Right ventricle myocardium inferior (tissue), 1 donor: ENCODE measurements at regions not wholly inside any gene's neighbourhood (a gene's known extent, or its start where the extent isn't known, plus 50 kb on each side); places are given as distances from the start of the nearest gene placed in this dataset.
"Not testable (repeated sequence)": the region's sequence is repeated elsewhere in the genome, so short reads cannot be mapped to it uniquely, and the experiment has no call there.

Experiments
- ATAC-seq: fragments of 200-7000 bp; cut with Tn5 transposase; one replicate; pipeline ENCODE4 v1.9.1; 2020; ENCODE audit warnings: mild to moderate bottlenecking, moderate library complexity
- DNase-seq: peaks from one replicate; pipeline ENCODE4 v3.0.0; 2021; ENCODE audit errors: missing footprints
- intact Hi-C: fragments of 100-400 bp; cut with DNase I; formaldehyde crosslinking; loops from one replicate; pipeline ENCODE4 v1.11.0; 2022
- donor health status: DM: no; HTN: yes; CAD: no; lungs with severe emphysema.

DNA sequence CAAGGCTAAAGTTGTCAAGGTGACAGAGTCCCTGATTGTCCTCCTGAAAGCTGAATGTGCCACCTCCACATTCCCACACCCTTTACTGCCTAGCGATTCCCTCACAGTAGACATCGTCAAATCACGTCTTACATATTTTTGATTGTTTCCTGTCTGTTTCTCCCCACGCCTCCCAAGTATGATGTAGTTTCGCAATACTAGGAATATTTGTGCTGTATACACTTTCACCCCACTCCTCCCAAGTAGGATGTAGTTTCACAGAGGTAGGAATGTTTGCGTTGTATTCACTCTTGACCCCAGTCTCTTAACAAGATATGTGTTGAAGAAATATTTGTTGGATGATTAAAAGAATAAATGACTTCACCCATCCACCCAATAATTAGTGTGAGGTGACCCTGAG lies 524.1 kb downstream of the PRIM2 start:
- DNase-seq, ATAC-seq, intact Hi-C loops: not testable (repeated sequence)

- intact Hi-C loops, ATAC-seq, DNase-seq: not testable (repeated sequence)
Measured at GRCh38 chr6:57853745-57854407, 536.4 kb downstream of the PRIM2 start.

DNA sequence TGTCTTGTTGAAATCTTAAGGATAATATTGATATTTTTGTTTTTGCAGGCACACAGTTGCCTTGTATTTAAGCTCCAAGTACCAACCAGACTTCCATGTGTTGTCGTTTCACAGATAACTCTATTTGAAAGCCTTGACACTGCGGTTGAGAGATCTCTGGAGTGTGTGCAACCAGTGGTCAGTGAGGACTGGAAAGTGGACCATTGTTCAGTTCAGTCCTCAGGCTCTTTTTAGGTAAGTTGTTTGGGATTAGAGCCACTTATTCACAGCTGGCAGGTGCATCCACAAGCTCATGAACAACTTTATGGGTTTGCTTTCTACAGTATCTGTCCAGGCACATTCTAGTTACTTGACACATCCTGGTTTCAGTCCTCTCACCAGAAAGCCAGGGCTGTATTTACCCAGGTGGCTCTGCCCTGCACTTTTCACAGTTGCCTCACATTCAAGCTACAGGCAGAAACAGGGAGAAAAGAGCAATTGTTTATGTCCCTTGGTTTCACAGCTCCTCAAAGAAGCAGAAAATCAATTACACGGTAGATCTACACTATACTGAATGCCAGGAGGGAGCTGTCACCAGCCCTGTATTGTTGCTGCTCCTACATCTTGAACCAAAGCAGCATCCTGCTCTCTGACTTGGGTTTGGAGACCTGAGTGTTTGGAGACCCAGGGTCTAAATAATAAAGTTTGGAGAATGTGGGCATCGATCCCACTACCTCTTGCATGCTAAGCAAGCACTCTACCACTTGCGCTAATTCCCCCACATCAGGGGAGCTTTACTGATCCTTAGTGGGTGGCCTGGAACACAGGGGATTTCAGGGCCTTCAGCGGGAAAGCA lies 543.3 kb downstream of the PRIM2 start:
- ATAC-seq, DNase-seq, intact Hi-C loops: not testable (repeated sequence)

- ATAC-seq, intact Hi-C loops, DNase-seq: not testable (repeated sequence)
Measured at GRCh38 chr6:57870083-57870482, 552.7 kb downstream of the PRIM2 start.

DNA sequence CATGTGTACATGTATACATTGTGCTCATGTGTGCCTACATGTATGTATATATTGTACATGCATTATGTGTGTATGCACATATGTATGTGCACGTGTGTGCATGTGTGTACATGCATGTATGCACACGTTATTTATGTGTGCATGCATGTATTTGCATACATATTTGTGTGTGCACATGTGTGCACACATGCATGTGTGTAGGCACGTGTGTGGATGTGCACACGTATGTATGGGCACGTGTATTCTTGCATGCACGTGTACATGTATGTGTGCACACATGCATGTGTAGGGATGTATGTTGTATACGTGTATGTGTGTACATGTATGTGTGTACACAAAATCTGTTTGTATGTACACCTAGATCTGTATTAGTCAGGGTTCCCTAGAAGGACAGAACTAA lies 556.0 kb downstream of the PRIM2 start:
- DNase-seq, ATAC-seq, intact Hi-C loops: not testable (repeated sequence)

DNA sequence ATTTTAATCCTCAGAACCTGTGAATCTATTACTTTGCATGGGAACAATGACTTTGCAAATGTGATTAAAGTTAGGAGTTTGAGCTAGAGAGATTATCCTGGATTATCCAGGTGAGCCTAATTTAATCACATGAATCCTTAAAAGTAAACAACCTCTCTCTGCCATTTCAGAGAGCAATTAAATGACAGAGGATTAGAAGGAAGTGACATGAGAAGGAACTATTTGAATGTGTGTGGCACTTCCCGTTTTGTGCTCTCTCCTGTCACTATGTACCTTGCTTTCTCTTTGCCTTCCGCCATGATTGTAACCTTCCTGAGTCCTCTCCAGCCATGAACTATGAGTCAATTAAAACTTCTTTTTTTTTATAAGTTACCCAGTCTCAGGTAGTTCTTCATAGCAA lies 559.2 kb downstream of the PRIM2 start:
- intact Hi-C loops, ATAC-seq, DNase-seq: not testable (repeated sequence)

GRCh38 chr6:57877729-57878128 lies 560.3 kb downstream of the PRIM2 start:
- DNase-seq, ATAC-seq, intact Hi-C loops: not testable (repeated sequence)

- intact Hi-C loops, ATAC-seq: not testable (repeated sequence)
Measured at GRCh38 chr6:57878792-57879191, 561.4 kb downstream of the PRIM2 start.

GRCh38 chr6:57898850-57899249 lies 581.4 kb downstream of the PRIM2 start:
- intact Hi-C loops, ATAC-seq, DNase-seq: not testable (repeated sequence)

More at GRCh38 chr6:57878792-57879191, 561.4 kb downstream of the PRIM2 start:
- DNase-seq: not testable (repeated sequence)

DNA sequence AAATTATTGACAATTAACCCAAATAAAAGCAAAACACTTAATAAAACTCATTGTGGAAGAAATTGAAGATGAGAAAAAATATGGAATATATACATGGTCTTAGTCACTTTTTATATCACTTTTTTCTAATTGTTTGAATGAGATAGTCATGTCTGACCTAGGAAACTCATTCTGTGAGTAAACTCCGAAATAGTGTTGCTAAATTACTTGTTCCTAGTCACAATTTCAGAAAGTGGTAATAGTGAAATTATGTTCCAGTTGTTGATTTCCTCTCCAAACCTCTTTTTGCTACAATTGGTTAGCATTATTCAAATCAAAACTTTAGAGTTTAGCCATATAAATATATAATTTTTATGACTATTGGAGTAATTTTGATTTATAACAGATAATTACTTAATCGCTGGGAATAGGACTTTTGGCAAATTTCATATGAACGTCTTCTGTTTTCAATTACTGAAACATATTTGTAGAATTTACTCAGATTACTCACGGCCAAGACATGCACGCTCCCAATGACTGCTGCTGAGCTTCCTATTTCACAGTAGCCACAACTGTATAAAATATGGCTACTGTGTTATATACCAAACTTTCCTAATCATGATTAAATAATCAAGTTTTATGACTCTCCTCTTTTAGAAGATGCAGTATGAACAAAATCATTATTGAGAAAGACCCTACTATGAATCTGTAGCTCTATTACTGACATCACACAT lies 583.4 kb downstream of the PRIM2 start:
- intact Hi-C loops, DNase-seq, ATAC-seq: not testable (repeated sequence)

DNA sequence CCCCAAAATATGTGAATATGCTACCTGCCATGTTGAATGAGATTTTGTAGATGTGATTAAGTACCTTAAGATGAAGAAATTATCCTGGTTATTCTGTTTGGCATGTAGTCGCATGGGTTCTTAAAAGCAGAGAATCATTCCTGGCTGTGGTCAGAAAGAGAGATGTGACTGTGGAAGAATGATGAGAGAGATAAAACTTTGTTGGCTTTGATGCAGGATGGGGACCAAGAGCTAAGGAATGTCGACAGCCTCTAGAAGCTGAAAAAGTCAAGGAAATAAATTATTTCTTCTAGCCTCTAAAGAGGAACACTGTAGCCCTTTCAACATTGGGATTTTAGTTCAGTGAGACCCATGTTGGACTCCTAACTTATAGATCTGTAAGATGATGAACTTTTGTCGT lies 584.0 kb downstream of the PRIM2 start:
- ATAC-seq, intact Hi-C loops: not testable (repeated sequence)

DNA sequence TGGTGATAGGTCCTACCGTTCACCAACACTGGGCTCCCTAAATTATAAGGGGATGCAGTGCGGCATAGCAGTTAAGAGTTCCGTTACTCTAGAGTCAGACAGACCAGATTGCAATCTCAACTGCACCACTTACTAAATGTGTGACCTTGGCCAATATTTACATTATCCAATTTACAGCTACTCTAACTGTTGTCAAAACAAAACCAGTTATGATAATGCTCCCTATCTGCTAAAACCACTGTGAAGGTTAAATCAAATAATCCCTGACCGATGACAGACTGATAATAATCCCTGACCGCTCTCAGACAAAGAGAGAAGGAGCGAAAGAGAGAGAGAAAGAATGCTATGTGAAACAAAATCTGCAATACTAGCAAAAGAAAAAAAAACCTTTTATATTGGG lies 586.9 kb downstream of the PRIM2 start:
- DNase-seq, ATAC-seq, intact Hi-C loops: not testable (repeated sequence)

More for the DNA sequence above, 584.0 kb downstream of the PRIM2 start:
- not testable (repeated sequence) for DNase-seq

GRCh38 chr6:57915300-57915699 lies 597.9 kb downstream of the PRIM2 start:
- intact Hi-C loops, ATAC-seq, DNase-seq: not testable (repeated sequence)

DNA sequence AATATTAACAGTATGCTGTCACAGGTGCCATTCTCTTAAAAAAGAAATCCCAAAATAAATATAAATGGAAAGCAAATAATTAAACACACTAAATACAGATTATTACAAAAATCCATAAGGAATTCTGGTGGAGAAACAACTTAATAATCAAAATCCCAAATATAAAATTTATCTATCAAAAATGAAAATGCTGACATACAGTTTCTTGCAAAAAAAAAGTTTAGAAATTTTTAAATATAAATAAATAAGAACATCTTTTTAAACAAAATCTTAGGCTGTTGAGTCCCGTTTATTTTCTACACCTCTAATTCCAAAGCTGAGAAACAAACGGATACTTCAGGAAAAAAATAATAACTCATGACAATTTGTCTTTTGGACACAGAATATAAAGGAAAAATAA lies 625.5 kb downstream of the PRIM2 start:
- ATAC-seq, intact Hi-C loops, DNase-seq: not testable (repeated sequence)

DNA sequence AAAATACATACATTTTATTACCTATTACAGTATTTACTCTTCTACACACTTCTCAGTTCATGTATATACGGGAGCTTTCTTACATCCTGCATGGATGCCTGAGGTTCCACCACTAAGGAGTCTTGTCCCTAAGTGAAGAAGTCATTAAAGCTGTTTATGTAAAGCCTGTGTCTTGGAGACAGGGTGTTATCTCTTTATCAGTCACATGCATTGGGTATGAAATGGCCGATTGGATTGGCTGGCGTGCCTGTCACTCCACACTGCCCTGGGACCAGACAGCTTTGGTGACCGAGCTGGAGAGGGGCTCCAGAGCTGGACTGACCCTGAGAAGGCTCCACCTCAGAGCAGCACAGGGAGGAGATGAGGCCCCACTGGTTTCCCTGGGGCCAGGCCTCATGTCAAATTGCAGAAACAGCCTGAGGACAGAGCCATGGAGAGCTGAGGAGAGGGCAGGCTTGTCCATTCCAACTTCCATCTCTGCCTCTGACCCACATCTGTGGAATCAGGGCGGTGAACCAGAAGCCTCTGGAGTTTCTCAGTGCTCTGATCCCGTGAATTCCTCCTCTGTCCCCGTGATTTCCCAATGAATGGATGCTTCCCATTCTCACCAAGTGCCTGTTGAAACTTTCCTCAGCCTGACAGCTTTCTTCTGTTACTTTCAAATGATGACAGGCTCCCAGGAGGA lies 628.8 kb downstream of the PRIM2 start:
- ATAC-seq, DNase-seq, intact Hi-C loops: not testable (repeated sequence)

GRCh38 chr6:57946769-57947091 lies 629.3 kb downstream of the PRIM2 start:
- ATAC-seq, DNase-seq, intact Hi-C loops: not testable (repeated sequence)

DNA sequence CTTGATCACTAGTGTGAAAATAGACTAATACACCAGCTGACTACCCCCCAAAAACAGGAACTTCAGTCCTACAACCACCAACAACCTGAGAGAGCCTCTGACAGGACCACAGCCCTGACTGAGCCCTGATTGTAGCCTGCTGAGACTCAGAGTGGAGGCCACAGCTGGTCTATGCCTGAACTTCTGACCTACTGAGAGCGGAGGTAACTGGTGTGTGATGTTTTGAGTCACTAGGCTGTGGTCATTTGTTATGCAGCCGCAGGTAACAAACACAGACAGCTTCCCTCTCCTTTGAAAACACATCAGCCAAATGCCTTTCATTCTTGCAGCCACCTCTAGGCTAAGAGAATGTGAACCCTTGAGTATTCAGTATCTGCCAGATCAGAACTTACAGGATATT lies 631.1 kb downstream of the PRIM2 start:
- ATAC-seq, DNase-seq, intact Hi-C loops: not testable (repeated sequence)

- ATAC-seq, DNase-seq, intact Hi-C loops: not testable (repeated sequence)
Measured at GRCh38 chr6:57950430-57950829, 633.0 kb downstream of the PRIM2 start.
